HG03280 (cell line): ENCODE measurements at regions not wholly inside any gene's neighbourhood (a gene's known extent, or its start where the extent isn't known, plus 50 kb on each side); places are given as distances from the start of the nearest gene placed in this dataset.
A peak's percentile ranks its signal among the peaks of the same experiment; 100 is the strongest.
"Not testable (repeated sequence)": the region's sequence is repeated elsewhere in the genome, so short reads cannot be mapped to it uniquely, and the experiment has no call there.

Experiments used
- ATAC-seq: cut with Tn5 transposase; IDR thresholded peaks from one replicate; pipeline ENCODE4 v1.9.1; 2021; ENCODE audit warnings: mild to moderate bottlenecking, moderate library complexity; ENCODE audit not compliant: unreplicated experiment

DNA sequence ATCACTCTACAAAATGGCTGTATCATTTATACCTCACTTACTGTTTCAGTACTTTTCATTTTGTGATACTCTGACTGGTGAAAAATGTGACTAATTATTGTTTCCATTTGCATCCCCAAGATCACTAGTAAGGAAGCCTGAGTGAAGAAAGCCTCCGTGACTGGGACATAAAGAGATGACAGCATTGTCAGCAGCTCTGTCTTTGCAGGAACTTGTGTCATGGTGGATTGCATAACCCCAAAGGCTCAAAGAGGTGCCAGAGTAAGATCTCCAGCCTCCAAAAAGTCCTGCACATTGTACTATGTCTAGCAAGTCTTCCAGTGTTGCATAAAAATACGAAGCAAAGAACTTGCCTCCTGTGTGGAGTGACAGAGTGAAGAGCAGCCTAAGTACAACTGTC lies 187.5 kb upstream of the CRIM1 start:
- ATAC-seq, result no peak

DNA sequence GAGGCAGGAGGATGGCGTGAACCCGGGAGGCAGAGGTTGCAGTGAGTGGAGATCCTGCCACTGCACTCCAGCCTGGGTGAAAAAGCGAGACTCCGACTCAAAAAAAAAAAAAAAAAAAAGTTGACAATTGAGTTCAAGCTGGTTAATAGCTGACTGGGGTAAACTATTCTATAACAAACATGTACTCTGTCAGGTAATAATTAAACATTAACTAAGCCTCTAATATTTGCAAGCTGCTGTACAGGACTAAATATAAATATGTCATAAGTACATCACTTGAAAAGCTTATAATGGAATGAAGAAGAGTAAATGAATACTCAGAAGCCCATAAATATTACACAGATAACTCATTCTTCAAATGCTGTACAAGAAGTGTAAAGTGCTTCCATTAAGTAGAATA lies 190.4 kb upstream of the CRIM1 start:
- no peak for ATAC-seq

DNA sequence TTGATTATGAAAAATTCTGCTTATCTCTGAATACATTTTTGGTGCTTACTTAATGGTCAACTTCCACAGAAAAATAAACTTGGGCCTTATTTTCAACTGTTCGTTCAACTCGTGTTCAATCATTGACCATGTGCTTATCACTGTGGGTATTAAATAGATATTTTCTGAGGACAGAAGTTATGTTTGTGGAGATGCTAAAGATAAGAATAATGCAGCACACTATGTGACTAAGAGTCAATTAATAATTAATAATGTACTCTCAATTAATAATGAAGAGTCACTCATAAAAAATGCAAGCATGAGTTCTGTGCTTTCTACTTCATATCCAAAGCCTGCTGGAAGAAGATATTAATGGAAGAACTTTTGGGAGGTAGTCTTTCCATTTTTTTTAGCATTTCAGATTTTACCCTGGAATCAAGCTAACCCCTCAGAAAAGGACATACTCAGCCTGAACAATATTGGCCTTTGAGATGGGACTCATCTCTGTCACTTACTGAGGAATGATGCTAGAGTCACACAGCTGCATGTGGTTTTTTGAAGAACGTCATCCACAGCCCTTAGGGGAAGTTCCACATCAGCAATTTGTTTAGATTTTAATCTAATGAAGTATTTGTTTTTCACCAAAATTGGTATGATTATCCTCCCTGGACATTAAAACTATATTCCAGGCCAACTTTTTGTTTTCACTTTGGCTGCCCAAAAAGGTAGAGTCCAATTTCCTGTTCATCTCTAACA lies 191.9 kb upstream of the CRIM1 start:
- ATAC-seq, result no peak

DNA sequence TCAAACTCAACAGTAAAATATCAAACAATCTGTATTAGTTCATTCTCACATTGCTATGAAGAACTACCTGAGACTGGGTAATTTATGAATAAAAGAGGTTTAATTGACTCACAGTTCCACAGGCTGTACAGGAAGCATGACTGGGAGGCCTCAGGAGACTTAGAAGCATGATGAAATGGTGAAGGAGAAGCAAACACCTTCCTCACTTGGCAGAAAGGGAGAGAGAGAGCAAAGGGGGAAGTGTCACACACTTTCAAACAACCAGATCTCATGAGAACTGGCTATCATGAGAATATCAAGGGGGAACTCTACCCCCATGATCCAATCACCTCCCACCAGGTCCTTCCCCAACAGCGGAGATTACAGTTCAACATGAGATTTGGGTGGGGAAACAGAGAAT lies 198.5 kb upstream of the CRIM1 start:
- not testable (repeated sequence) for ATAC-seq

DNA sequence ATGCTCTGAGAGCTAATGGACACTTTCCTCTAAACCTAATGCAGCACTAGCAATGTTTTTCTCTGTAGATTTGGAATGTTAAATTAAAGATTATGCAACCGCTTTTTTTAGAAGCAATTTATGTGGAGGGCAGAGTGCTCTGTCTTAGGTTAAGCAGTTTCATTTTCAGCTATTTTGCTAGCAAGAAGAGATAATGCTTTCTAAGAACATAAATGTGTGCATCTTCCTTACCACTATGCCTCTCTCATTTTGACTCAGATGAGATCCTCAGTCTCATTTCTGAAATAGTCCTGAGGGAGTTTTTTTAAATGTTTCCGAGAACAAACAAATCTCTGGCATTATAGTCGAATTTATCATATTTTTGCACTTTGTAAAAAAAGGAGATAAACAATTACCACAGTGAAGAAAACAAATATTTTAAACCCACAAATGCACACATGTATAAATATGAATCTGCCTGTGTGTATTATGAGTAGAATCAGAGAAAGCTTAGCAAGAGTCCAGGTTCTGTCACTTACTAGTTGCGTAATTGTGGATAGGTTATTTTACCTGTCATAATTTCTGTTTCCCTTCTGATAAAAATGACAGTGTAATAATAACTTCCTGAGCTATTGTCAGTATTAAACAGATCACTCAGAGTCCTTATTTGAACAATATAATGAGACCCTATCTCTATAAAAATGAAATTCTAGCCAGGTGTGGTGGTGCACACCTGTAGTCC lies 207.7 kb upstream of the CRIM1 start:
- ATAC-seq, result peak; percentile 81

DNA sequence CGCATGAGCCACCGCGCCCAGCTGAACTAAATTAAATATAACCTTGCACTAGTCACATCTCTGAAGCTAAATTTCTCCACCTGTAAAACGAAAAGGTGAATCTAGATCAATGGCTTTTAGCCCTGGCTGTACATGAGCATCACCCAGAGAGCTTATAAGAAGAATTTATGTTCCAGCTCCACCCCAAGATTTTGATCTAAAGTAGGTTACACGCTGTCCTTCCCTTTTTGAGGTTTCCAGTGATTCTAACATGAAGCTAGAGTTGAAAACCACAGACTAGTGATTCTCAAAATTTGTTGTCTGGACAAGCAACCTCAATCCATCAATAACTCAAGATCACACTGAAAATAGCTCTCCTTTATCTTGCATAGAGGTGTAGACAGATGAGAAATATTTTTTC lies 208.8 kb upstream of the CRIM1 start:
- ATAC-seq, result no peak

DNA sequence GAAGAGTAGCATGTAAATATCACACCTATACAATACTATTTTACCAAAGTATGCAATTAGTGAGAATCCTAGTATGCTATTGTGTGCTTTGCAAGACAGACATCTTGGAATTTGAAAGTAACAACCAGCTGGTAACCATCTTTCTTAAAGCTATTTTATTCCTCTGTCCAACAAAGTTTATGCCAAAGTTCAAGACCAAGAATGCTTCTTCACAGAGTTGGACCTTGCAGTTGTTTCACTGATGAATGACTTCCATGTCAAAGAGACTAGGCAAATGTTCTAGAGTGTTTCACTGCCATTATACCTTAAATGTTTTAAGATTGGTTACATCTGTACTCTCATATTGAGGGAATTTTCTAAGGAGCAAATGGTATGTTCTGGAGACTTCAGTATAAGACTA lies 215.2 kb upstream of the CRIM1 start:
- ATAC-seq, result no peak

DNA sequence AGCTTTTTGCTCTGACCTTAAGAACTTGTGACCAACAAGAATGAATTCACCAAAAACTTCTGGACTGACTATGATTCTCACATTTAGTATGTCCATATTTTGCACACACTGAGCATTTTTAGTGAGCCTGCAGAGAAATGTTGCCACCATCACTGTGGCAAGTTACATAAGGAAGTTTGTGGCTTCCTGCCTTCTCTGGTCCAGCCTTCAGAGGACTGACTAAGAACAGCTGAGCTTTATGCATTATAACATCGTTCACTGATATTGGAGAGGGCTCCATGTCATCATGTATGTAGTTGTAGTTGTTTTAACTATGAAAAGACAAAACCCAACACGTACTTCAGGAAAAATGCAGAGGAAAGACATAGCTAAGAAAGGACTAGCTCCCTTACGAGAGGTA lies 218.0 kb upstream of the CRIM1 start:
- no peak for ATAC-seq

DNA sequence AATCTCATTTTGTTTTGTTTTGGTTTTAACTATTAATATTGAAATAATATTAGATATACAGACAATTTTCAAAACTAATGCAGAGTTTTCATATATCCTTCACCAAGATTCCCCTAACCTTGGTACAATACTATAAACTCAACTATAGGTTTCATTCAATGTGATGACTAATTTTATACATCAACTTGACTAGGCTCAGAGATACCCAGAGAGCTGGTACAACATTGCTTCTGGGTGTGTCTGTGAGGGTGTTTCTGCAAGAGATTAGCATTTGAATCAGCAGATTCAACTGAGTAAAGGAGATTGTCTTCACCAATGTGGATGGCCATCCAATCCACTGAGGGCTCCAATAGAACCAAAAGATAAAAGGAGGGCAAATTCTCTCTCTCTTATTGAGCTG lies 221.3 kb upstream of the CRIM1 start:
- ATAC-seq, result no peak

DNA sequence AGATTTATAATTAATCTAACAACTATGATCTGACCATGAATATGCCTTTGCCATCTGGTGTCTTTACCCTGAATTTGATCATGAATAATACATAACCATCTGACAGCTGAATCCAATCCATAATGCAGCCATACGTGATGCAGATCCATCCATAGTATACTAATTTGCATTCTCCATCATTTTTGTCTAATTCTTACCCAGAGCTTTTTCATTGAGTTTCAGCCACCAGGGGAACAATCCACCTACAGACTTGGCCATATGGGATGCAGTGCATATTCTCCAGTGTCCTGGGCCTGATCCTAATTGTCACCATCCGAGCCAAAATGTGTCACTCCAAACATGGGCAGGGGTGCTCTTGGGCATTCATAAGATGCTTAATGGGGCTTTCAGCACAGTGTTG lies 227.2 kb upstream of the CRIM1 start:
- no peak for ATAC-seq

DNA sequence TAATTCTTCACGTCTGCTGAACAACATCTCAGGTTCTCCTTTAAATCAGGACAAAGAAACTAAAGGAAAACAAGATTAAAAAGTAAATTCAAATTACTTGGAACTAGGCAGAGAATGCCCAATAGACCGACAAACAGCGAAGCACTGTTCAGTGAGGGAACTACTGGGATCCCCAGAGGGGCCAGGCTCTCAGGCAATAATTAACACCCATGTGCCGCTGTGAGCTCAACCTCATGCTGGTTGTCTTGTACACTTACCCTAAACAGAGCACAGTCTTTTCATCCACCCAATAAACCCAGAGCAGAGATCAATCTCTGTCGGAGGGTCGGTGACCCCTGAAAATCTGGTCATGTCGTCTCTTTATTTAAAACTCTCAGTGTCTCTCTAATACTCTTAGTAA lies 229.9 kb upstream of the CRIM1 start:
- ATAC-seq, result no peak

DNA sequence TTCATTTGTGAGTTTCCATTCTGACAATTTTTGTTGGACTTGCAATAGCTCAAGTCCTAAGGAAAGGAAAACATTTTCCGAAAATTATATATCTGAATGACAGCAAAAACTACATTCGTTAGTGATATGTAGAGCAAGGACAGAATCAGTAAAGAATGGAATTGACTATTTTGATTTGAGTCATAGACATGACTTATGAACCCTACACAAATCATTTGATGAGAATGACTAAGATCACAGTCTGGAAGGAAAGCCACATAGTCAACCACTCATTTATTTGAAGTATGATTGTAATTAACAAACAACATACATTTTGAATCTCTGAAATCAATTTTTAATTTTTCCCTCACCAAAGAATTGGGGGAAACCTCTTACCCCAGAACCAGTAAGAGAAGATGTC lies 231.6 kb upstream of the CRIM1 start:
- ATAC-seq, result no peak

DNA sequence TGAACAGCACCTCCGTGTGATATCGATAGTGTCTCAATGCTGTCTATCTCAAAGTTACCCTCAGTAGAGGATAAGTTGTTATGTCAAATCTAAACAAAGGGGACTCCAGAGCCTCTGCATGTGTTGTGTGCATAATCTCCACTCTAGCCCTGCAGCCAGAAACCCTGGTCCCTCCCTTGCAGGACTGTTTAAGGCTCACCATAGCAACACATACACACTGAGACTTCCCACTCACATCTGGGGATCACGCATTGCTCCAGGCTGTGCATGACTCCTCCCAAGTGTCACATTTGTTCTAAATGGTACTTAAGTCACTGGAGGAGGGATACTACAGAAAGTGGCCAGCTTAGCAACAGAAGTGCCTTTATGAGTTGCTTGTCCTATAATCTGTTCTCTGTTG lies 258.6 kb upstream of the CRIM1 start:
- ATAC-seq, result no peak

DNA sequence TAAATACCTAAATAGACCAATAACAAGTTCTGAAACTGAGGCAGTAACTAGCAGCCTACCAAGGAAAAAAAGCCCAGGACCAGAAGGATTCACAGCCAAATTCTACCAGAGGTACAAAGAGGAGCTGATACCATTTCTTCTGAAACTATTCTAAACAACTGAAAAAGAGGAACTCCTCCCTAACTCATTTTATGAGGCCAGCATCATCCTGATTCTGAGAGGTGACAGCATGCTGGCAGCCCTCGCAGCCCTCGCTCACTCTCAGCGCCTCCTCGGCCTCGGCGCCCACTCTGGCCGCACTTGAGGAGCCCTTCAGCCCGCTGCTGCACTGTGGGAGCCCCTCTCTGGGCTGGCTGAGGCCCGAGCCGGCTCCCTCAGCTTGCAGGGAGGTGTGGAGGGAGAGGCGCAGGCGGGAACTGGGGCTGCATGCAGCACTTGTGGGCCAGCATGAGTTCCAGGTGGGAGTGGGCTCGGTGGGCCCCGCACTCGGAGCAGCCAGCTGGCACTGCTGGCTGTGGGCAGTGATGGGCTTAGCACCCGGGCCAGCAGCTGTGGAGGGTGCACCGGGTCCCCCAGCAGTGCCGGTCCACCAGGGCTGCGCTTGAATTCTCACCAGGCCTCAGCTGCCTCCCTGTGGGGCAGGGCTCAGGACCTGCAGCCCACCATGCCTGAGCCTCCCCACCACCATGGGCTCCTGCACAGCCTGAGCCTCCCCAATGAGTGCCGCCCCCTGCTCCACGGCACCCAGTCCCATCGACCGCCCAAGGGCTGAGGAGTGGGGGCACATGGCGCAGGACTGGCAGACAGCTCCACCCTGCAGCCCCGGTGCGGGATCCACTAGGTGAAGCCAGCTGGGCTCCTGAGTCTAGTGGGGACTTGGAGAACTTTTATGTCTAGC lies 263.5 kb upstream of the CRIM1 start:
- not testable (repeated sequence) for ATAC-seq

DNA sequence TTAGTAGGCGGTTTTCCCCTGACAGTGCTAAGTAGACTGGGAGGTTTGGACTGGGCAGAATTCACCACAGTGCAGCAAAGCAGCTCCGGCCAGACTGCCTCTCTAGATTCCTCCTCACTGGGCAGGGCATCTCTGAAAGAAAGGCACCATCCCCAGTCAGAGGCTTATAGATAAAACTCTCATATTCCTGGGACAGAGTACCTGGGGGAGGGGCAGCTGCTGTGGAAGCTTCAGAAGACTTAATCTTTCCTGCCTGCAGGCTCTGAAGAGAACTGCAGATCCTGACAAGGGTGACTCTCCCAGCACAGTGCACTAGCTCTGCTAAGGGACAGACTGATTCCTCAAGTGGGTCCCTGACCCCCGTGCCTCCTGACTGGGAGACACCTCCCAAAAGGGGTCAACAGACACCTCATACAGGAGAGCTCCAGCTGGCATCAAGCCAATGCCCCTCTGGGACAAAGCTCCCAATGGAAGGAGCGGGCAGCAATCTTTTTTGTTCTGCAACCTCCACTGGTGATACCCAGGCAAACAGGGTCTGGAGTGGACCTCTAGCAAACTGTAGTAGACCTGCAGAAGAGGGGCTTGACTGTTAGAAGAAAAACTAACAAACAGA lies 266.8 kb upstream of the CRIM1 start:
- ATAC-seq, result no peak

DNA sequence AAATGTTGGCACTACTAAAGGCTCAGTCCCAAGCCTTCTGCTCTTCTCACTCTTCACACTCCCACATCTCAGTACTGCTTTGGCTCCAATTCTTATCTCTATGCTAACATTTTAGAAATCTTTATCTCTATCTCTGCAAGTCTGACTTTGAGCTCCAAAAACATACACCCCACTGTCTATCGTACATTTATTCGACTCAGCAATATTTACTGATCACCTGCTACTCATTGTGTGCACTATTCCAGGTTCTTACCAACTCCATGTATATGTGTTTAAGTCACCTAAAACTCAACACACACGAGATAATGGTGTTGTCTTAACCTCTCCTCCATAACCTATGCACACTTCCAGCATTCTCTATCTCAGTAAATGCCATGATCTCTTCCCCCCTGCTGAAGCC lies 268.2 kb upstream of the CRIM1 start:
- ATAC-seq, result no peak

DNA sequence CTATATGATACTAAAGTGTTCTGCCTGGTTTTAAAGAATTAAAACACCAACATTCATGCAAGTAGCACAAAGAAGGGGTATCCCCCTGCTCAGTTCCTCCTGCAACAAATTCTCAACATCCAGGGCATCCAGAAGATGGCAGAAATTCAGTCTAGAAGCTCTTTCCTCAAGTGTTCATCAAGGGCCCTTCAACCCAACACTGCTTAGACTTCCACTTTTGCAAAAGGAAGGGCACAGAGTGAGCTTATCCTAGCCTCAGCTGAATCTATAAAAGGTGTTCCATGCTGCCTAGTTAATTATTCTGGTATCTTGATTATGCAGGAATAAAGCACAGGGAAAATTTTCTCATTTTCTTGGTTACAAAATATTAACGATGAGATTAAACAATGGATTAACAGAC lies 275.8 kb upstream of the CRIM1 start:
- no peak for ATAC-seq

DNA sequence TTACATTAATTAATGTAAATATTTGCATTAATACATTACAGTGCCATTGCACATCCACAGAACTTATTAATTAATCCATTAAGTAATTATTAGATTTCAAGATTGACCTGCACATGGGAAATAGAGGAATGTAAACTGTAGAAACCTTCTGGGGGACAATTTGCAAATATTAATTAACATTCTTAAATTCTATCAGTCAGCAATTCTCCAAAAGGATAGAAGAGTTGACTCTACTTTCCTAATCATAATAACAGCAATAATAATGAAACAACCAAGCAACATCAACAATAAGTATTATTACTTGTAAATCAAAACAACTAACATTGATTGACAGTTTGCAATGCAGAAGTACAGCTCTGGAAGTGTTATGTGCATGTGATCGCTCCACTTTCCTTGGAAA lies 281.6 kb upstream of the CRIM1 start:
- no peak for ATAC-seq

DNA sequence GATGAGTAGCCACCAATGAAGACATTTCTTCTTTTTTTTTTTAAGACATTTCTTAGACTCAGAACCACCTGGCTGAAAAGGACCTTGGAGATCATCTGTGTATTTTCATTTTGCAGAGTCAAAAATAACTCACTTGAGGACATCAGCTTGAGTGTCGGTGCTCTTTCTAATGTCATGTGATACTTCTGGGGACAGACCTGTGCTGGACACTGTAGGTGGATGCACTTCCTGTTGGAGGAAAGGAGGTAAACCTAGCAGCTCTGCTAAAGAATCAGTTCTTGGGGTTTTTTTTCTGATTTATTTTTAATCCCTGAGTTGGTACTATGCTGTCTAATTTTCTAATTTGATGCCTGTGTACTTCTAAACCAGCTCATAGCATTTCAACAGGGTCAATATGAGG lies 283.9 kb upstream of the CRIM1 start:
- ATAC-seq, result no peak

DNA sequence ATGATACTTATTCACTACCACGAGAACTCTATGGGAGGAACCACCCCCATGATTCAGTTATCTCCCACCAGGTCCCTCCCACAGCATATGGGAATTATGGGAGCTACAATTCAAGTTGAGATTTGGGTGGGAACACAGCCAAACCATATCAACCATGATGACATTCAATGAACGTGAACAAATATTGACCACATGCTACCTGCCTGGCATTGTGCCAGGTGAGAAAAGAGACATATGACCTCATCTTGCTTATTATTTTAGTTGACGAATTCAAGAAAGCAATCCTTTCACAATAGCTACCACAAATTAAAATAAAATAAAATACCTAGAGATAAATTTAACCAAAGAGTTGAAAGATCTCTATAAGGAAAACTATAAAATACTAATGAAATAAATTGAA lies 286.5 kb upstream of the CRIM1 start:
- ATAC-seq, result no peak

DNA sequence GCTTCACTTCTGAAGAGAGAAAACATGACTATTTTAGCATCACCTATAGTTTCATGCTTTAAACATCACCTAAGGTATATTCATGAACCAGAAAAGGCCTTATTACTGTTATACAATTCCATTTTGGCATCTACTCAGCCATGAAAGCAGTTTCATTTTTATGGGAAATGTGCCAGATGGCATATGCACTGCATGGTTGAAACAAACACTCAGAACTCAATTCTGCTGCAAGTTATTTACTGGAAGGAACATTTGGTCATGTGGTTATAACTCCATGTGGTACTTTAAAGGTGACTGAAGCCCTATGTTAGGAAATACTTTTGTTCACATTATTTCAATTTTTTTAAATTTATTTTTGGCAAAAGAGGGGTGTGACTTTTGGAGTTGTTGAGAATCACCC lies 287.5 kb upstream of the CRIM1 start:
- no peak for ATAC-seq
